Upper lobe of left lung (tissue), 4 donors: ENCODE measurements at regions not wholly inside any gene's neighbourhood (a gene's known extent, or its start where the extent isn't known, plus 50 kb on each side); places are given as distances from the start of the nearest gene placed in this dataset.

Experiments used
- POLR2A ChIP-seq, 4 donors: fragments of 450-650 bp; IDR thresholded peaks; one replicate each; pipeline ENCODE4 v1.5.1; 2016 to 2017; ENCODE audit warnings: antibody characterized with exemption in 4 of 4, mild to moderate bottlenecking in 2 of 4
- POLR2AphosphoS5 ChIP-seq, 2 donors: sonication (generic); formaldehyde crosslinking; IDR thresholded peaks; one replicate each; pipeline ENCODE4 v1.5.1; 2017; ENCODE audit warnings: antibody characterized with exemption in 2 of 2
- TF ChIP-seq, protein P1 (sequence below), 6 experiments: fragments of 450-650 bp in 4 of 6; fragments of 200-600 bp in 2 of 6; sonication (generic) in 2 of 6; IDR thresholded peaks; one replicate each; pipeline ENCODE4 v1.5.1; 2016 to 2019; ENCODE audit warnings: antibody characterized with exemption in 6 of 6

DNA sequence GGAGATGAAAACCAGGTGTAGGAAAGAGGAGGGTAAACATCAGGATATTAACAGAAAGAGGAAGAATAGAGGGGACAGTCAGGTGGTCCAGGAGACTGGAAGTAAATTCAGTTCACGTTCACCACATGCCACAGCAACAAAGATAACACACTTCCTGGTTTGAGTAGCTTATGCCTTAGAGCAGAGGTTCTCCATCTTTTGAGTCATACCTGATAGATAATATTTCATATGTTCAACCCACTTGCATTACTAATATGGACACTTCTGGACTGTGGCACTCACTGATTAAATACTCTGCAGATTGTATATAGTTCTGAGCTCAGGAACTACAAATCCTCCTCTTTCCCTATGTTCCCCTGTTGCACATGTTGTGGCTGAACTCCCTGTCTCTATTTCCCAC lies 179.9 kb upstream of the NR3C1 start:
- TF ChIP-seq POLR2AphosphoS5 (IDR thresholded peaks at IDR 0.05): no peak
- TF ChIP-seq, protein P1, sequence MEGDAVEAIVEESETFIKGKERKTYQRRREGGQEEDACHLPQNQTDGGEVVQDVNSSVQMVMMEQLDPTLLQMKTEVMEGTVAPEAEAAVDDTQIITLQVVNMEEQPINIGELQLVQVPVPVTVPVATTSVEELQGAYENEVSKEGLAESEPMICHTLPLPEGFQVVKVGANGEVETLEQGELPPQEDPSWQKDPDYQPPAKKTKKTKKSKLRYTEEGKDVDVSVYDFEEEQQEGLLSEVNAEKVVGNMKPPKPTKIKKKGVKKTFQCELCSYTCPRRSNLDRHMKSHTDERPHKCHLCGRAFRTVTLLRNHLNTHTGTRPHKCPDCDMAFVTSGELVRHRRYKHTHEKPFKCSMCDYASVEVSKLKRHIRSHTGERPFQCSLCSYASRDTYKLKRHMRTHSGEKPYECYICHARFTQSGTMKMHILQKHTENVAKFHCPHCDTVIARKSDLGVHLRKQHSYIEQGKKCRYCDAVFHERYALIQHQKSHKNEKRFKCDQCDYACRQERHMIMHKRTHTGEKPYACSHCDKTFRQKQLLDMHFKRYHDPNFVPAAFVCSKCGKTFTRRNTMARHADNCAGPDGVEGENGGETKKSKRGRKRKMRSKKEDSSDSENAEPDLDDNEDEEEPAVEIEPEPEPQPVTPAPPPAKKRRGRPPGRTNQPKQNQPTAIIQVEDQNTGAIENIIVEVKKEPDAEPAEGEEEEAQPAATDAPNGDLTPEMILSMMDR (IDR thresholded peaks at IDR 0.05): no peak
- no peak for TF ChIP-seq POLR2A (IDR thresholded peaks at IDR 0.05)
